ENCODE measurements at regions not wholly inside any gene's neighbourhood (a gene's known extent, or its start where the extent isn't known, plus 50 kb on each side); places are given as distances from the start of the nearest gene placed in this dataset.

DNA sequence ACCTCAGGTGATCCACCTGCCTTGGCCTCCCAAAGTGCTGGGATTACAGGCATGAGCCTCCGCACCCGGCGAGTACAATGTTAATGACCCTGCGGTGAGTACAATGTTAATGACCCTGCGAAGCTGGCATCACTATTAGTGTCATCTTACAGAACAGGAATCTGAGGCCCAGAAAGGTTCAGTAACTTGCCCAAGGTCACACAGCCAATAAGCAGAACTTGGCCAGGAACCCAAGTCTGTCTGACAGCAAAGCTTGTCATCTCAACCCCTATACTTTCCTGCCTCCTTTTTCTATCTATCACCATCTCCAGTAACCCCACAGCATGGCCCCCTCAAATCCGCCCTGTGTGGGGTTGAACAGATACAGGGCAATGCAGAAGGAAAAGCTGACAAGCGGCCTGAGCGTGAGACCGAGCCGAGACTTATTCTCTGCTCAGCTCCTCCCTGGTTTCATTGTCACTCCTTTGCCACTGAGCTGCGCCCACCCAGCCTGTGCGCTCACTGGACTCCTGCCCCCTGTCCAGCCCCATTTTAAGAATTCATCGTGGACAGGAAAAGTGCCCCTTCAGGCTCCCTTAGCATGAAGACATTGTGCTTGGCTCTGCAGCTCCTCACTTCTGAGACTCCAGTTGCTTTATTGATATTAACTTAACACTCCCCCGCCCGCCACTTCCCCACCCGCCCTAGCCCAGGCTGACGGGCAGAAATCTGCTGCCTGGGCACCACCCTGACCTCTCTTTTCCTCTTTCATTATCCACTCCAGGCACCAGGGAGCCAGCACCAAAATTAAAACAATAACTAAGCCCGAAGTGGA lies 58.1 kb upstream of the LBX1 start:
- Histone ChIP-seq H3K4me2 (no peak overlapping the region), H3K4me1 (peaks cover 6 to 20% (median 7%) of the 10 kb centered on the region in 10 experiments; a peak in 17 of 20 replicates), H4K20me1 (peaks cover 0 to 49% (median 27%) of the 10 kb centered on the region in 11 experiments; a peak in 12 of 22 replicates), H3K27me3 (peaks cover 98 to 100% (median 100%) of the 10 kb centered on the region in 11 experiments), H3K4me3 (no peak overlapping the region), H3K9ac (no peak overlapping the region), H3K36me3 (no peaks in the 10 kb centered on the region), H3K9me3 (replicated peaks in 1 of 11) (peaks cover 0 to 14% (median 0%) of the 10 kb centered on the region in 11 experiments; a peak in 5 of 22 replicates), H3K27ac (no peak overlapping the region)
- TF ChIP-seq Cebpa-rat (IDR thresholded peaks at IDR 0.05): no peak

- no peak overlapping the region for H3K27ac ChIP-seq
- H3K36me3 ChIP-seq: no peaks in the 10 kb centered on the region
- H4K20me1 ChIP-seq: peaks cover 0 to 44% (median 27%) of the 10 kb centered on the region in 11 experiments; a peak in 12 of 22 replicates
- peaks cover 6 to 23% (median 9%) of the 10 kb centered on the region in 10 experiments; a peak in 17 of 20 replicates for H3K4me1 ChIP-seq
- H3K9ac ChIP-seq: no peak overlapping the region
- no peak for TF ChIP-seq Cebpa-rat (IDR thresholded peaks at IDR 0.05)
- H3K4me3 ChIP-seq: no peak overlapping the region
- H3K4me2 ChIP-seq: no peak overlapping the region
- H3K27me3 ChIP-seq: peaks cover 98 to 100% (median 100%) of the 10 kb centered on the region in 11 experiments
- peaks cover 0 to 14% (median 0%) of the 10 kb centered on the region in 11 experiments; a peak in 5 of 22 replicates for H3K9me3 ChIP-seq (replicated peaks in 1 of 11)
These were observed 58.9 kb upstream of the LBX1 start for GRCh38 chr10:101287997-101288635.

DNA sequence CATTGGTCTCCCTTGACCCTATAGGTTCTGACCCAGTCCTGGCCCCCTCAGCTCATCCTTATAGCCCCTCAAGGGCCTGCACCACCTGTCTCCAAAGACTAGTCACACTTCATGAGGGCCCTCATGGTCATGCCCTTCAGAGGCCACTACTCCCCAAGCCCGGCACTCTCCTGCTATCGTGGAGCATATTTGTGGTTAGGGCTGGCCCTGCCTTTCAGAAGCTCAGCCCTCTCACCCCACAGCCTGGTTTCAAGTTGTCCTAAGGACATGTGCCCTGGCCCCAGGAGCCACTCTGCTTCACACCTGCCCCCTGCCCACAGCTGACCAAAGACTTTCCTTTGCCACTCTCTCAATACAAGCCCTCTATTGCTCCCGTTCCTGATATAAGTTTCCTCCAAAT lies 60.3 kb upstream of the LBX1 start:
- peaks cover 98 to 100% (median 100%) of the 10 kb centered on the region in 11 experiments for H3K27me3 ChIP-seq
- H3K4me2 ChIP-seq: 0 out of 22 replicates have a peak overlapping the region, but pooled peaks of 1 of the 11 experiments have one; percentile 4
- H3K4me3 ChIP-seq: no peak overlapping the region
- H3K4me1 ChIP-seq: peaks cover 6 to 23% (median 9%) of the 10 kb centered on the region in 10 experiments; a peak in 17 of 20 replicates
- peaks cover 0 to 41% (median 23%) of the 10 kb centered on the region in 11 experiments; a peak in 12 of 22 replicates for H4K20me1 ChIP-seq
- no peak overlapping the region for H3K27ac ChIP-seq
- peaks cover 0 to 11% (median 0%) of the 10 kb centered on the region in 11 experiments; a peak in 5 of 22 replicates for H3K9me3 ChIP-seq (replicated peaks in 1 of 11)
- H3K36me3 ChIP-seq: no peaks in the 10 kb centered on the region
- no peak for TF ChIP-seq Cebpa-rat (IDR thresholded peaks at IDR 0.05)
- H3K9ac ChIP-seq: no peak overlapping the region

DNA sequence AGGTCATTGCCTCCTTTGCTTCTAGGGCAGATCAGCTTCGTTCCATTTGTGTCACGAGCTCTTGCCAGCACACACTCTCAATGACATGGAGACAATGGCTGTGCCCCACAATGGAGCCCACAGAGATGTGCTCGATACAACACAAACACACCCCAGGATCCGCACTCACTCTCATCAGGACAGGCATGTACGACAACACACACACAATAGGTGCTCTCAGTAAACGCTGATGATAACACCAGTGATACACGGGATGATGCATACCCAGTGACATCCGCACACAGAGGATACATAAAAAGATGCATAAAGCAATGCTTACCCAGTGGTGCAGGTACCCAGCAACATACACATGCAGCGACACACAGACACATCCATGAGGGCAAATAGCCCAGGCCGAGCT lies 61.2 kb upstream of the LBX1 start:
- peaks cover 0 to 38% (median 14%) of the 10 kb centered on the region in 11 experiments; a peak in 12 of 22 replicates for H4K20me1 ChIP-seq
- peaks cover 96 to 100% (median 100%) of the 10 kb centered on the region in 11 experiments for H3K27me3 ChIP-seq
- H3K4me2 ChIP-seq: 0 out of 22 replicates have a peak overlapping the region, but pooled peaks of 2 of the 11 experiments have one; percentile 4 to 13
- H3K9ac ChIP-seq: no peak overlapping the region
- H3K4me3 ChIP-seq: no peak overlapping the region
- H3K36me3 ChIP-seq: no peaks in the 10 kb centered on the region
- no peak overlapping the region for H3K27ac ChIP-seq
- H3K9me3 ChIP-seq (replicated peaks in 1 of 11): 0 out of 22 replicates have a peak, but pooled peaks cover 0 to 2% (median 0%) of the 10 kb centered on the region in 11 experiments
- no peak for TF ChIP-seq Cebpa-rat (IDR thresholded peaks at IDR 0.05)
- H3K4me1 ChIP-seq: peaks cover 6 to 23% (median 9%) of the 10 kb centered on the region in 10 experiments; a peak in 17 of 20 replicates

DNA sequence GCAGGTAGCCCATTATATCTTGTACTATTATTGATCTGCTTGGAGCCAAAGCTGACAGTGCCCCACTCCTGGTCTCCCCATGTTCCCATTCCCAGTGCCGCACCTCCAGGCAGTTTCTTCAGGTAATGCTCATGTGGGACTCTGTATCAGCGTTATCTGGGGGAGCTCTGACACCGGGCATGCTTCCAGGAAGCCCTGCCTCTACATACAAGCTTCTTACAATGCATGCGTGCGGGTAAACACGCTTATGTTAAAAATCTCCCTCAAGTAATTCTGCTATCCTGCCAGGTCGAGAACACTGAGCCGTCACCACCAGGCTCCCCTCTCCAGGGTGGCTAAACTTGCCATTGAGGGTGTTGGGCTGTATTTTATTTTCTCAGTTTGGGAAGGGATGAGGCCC lies 61.6 kb upstream of the LBX1 start:
- peaks cover 0 to 39% (median 13%) of the 10 kb centered on the region in 11 experiments; a peak in 11 of 22 replicates for H4K20me1 ChIP-seq
- TF ChIP-seq Cebpa-rat (IDR thresholded peaks at IDR 0.05): no peak
- H3K27me3 ChIP-seq: peaks cover 95 to 100% (median 100%) of the 10 kb centered on the region in 11 experiments
- peaks cover 6 to 23% (median 9%) of the 10 kb centered on the region in 10 experiments; a peak in 17 of 20 replicates for H3K4me1 ChIP-seq
- H3K4me2 ChIP-seq: peak overlapping the region in 9 of 11 experiments; percentile 86 to 99 (median 95); a peak in 14 of 22 replicates
- H3K36me3 ChIP-seq: no peaks in the 10 kb centered on the region
- H3K9me3 ChIP-seq (replicated peaks in 1 of 11): no peaks in the 10 kb centered on the region
- no peak overlapping the region for H3K27ac ChIP-seq
- H3K9ac ChIP-seq: no peak overlapping the region
- H3K4me3 ChIP-seq: peak overlapping the region in 3 of 10 experiments; percentile 61 to 67 (median 63); a peak in 4 of 20 replicates

- no peak for TF ChIP-seq Cebpa-rat (IDR thresholded peaks at IDR 0.05)
- Histone ChIP-seq H3K4me1 (peaks cover 6 to 23% (median 9%) of the 10 kb centered on the region in 10 experiments; a peak in 17 of 20 replicates), H3K9me3 (replicated peaks in 1 of 11) (no peaks in the 10 kb centered on the region), H3K4me3 (peak overlapping the region; percentile 58 to 74 (median 62)), H3K27ac (no peak overlapping the region), H3K4me2 (peak overlapping the region; percentile 86 to 99 (median 95)), H3K9ac (peak overlapping the region in 9 of 11 experiments; percentile 37 to 66 (median 50); a peak in 12 of 22 replicates), H3K27me3 (peaks cover 89 to 98% (median 94%) of the 10 kb centered on the region in 11 experiments), H4K20me1 (peaks cover 0 to 39% (median 13%) of the 10 kb centered on the region in 11 experiments; a peak in 11 of 22 replicates), H3K36me3 (no peaks in the 10 kb centered on the region)
These were observed 62.3 kb upstream of the LBX1 start for GRCh38 chr10:101291331-101292193.

GRCh38 chr10:101292194-101293006 lies 61.6 kb upstream of the BTRC start:
- H3K27ac ChIP-seq: no peak overlapping the region
- H4K20me1 ChIP-seq: peaks cover 0 to 40% (median 13%) of the 10 kb centered on the region in 11 experiments; a peak in 11 of 22 replicates
- H3K36me3 ChIP-seq: no peaks in the 10 kb centered on the region
- peaks cover 6 to 23% (median 9%) of the 10 kb centered on the region in 10 experiments; a peak in 17 of 20 replicates for H3K4me1 ChIP-seq
- H3K27me3 ChIP-seq: peaks cover 81 to 98% (median 87%) of the 10 kb centered on the region in 11 experiments
- no peak for TF ChIP-seq Cebpa-rat (IDR thresholded peaks at IDR 0.05)
- no peaks in the 10 kb centered on the region for H3K9me3 ChIP-seq (replicated peaks in 1 of 11)
- peak overlapping the region in 9 of 11 experiments; percentile 33 to 66 (median 50); a peak in 15 of 22 replicates for H3K9ac ChIP-seq
- peak overlapping the region; percentile 58 to 74 (median 62) for H3K4me3 ChIP-seq
- peak overlapping the region; percentile 86 to 99 (median 95) for H3K4me2 ChIP-seq

Data from BLaER1 treated with 17β-estradiol and CSF1 and Interleukin-3, amounts not matched to agents 10 nM and 100 nM (cell line).